ENCODE measurements at regions not wholly inside any gene's neighbourhood (a gene's known extent, or its start where the extent isn't known, plus 50 kb on each side); places are given as distances from the start of the nearest gene placed in this dataset.

DNA sequence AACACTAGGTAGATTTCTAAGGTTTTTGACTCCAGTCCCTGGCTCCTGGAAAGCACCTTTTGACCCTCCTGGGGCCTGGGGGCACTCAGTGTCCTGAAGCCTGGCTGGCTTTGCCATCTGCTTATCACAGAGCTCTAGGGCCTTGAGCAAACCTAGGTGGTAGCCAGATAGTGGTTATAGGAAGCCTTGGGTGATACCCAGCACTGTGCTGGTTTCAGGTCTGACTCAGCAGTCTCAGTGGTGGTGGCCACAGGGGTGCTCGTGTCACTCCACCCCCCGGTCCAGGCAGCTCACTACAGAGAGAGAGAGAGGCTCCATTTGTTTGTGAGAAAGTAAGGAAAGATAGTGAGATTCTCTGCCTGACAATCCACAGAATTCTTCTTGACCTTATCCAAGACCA lies 195.8 kb upstream of the ZFP42 start:
- TF ChIP-seq, protein P1, sequence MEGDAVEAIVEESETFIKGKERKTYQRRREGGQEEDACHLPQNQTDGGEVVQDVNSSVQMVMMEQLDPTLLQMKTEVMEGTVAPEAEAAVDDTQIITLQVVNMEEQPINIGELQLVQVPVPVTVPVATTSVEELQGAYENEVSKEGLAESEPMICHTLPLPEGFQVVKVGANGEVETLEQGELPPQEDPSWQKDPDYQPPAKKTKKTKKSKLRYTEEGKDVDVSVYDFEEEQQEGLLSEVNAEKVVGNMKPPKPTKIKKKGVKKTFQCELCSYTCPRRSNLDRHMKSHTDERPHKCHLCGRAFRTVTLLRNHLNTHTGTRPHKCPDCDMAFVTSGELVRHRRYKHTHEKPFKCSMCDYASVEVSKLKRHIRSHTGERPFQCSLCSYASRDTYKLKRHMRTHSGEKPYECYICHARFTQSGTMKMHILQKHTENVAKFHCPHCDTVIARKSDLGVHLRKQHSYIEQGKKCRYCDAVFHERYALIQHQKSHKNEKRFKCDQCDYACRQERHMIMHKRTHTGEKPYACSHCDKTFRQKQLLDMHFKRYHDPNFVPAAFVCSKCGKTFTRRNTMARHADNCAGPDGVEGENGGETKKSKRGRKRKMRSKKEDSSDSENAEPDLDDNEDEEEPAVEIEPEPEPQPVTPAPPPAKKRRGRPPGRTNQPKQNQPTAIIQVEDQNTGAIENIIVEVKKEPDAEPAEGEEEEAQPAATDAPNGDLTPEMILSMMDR (IDR thresholded peaks at IDR 0.05; ENCODE audit: poor library complexity), result no peak
- TF ChIP-seq EZH2 (IDR thresholded peaks at IDR 0.05; ENCODE audit: borderline replicate concordance) (no peak), EZH2phosphoT487 (IDR thresholded peaks at IDR 0.05; ENCODE audit: low read depth, severe bottlenecking, unreplicated experiment) (no peak)

Data from hepatocyte (in vitro differentiated cells).